NT2/D1 (cell line): ENCODE measurements at regions not wholly inside any gene's neighbourhood (a gene's known extent, or its start where the extent isn't known, plus 50 kb on each side); places are given as distances from the start of the nearest gene placed in this dataset.

ENCODE experiments used
- SUZ12 ChIP-seq: IDR thresholded peaks from 2 replicates; pipeline ENCODE4 v1.6.1; 2011; ENCODE audit not compliant: insufficient read length, insufficient read depth; ENCODE audit errors: extremely low read depth
- ZNF274 ChIP-seq: IDR thresholded peaks from 2 replicates; pipeline ENCODE4 v1.6.1; 2011; ENCODE audit warnings: mild to moderate bottlenecking, low read depth, low read length

DNA sequence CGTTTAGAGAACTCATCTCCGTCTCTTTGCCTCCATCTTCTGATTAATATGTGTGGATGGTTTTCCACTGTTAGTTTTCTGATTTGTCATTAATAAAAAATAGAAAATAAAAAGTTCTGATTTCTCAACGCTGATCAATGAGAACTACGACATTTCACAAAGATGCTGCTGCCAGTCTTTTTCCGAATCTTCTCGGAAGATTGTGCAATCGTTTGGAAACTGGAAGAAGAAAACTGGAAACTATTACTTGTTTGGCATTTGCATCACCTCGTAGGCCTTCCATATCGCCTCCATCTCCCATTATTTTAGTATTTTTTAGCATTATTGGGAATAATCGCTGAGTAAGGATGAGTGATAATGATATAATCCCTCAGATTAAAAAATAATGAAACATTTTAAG lies 123.2 kb upstream of the KLF6 start:
- TF ChIP-seq ZNF274 (no peak), SUZ12 (no peak)
